ENCODE measurements at regions not wholly inside any gene's neighbourhood (a gene's known extent, or its start where the extent isn't known, plus 50 kb on each side); places are given as distances from the start of the nearest gene placed in this dataset.

GRCh38 chr14:22251090-22251489, 337.9 kb downstream of the DAD1 start:
- no peak overlapping the region for H3K9ac ChIP-seq (ENCODE audit: insufficient read depth, low read depth, low read length)
- TF ChIP-seq CENPX (CRISPR knock-in tag; IDR thresholded peaks at IDR 0.05) (no peak), ZBTB39 (CRISPR knock-in tag; IDR thresholded peaks at IDR 0.05) (no peak), SETDB1 (CRISPR knock-in tag; IDR thresholded peaks at IDR 0.05; ENCODE audit: borderline replicate concordance) (no peak), JUNB (CRISPR knock-in tag; IDR thresholded peaks at IDR 0.05; ENCODE audit: borderline replicate concordance) (no peak), FOXJ3 (CRISPR knock-in tag; IDR thresholded peaks at IDR 0.05; ENCODE audit: borderline replicate concordance) (no peak), ZNF260 (CRISPR knock-in tag; IDR thresholded peaks at IDR 0.05; ENCODE audit: borderline replicate concordance, low read depth) (no peak)
- ChIA-PET CTCF (ENCODE audit: low intra/inter-chr PET ratio, low total read pairs) (no interaction called here), POLR2A (no interaction called here)
- H3K4me2 ChIP-seq (ENCODE audit: low read depth, low read length): no peak overlapping the region
- no peak for ATAC-seq
- no peak overlapping the region for H3K27ac ChIP-seq (ENCODE audit: extremely low read length, insufficient read depth, low read length)
- WGBS (ENCODE audit: low lambda C conversion rate): 2% methylated on average over 1 of the region's 1 CpG
- no TSS peak for BruUV-seq (replicated peaks)
- no peak overlapping the region for H3K4me3 ChIP-seq (replicated peaks in 1 of 3; ENCODE audit: insufficient read depth in 1 of 3, low read depth in 2 of 3, low read length in 3 of 3)
- no peak overlapping the region for H2AFZ ChIP-seq (ENCODE audit: low read length)
- no peaks in the 10 kb centered on the region for H3K79me2 ChIP-seq (ENCODE audit: insufficient read depth, low read length)
- peaks cover 2 to 6% of the 10 kb centered on the region in 2 experiments; a peak in 2 of 5 replicates for H3K27me3 ChIP-seq (ENCODE audit: control insufficient read depth in 1 of 2, insufficient read depth in 2 of 2, low read length in 2 of 2)
- intact Hi-C loops (cut with micrococcal nuclease; ENCODE audit: unreplicated experiment) (no loop called here), in situ Hi-C loops (cut with HindIII; ENCODE audit: extremely low pct_ligation_motif_present, low pct_unique_long_range_greater_than_20kb) (no loop called here)
- no peaks in the 10 kb centered on the region for H4K20me1 ChIP-seq (ENCODE audit: insufficient read depth, low read length)
- DNase-seq (ENCODE audit: low spot score): no peak
- no peaks in the 10 kb centered on the region for H3K9me3 ChIP-seq (ENCODE audit: low read length)
- FAIRE-seq: no peak
- no peaks in the 10 kb centered on the region for H3K36me3 ChIP-seq (replicated peaks in 1 of 2; ENCODE audit: control insufficient read depth in 1 of 2, insufficient read depth in 2 of 2, low read length in 2 of 2)
- H3K4me1 ChIP-seq (ENCODE audit: insufficient read depth, low read length): no peaks in the 10 kb centered on the region

- no peak for FAIRE-seq
- Histone ChIP-seq H3K27ac (ENCODE audit: extremely low read length, insufficient read depth, low read length) (no peak overlapping the region), H3K4me3 (replicated peaks in 1 of 3; ENCODE audit: insufficient read depth in 1 of 3, low read depth in 2 of 3, low read length in 3 of 3) (no peak overlapping the region), H3K9me3 (ENCODE audit: low read length) (no peaks in the 10 kb centered on the region), H3K79me2 (ENCODE audit: insufficient read depth, low read length) (no peaks in the 10 kb centered on the region), H3K4me2 (ENCODE audit: low read depth, low read length) (no peak overlapping the region), H3K4me1 (ENCODE audit: insufficient read depth, low read length) (no peaks in the 10 kb centered on the region), H3K27me3 (ENCODE audit: control insufficient read depth in 1 of 2, insufficient read depth in 2 of 2, low read length in 2 of 2) (peaks cover 2 to 6% of the 10 kb centered on the region in 2 experiments; a peak in 2 of 5 replicates), H3K9ac (ENCODE audit: insufficient read depth, low read depth, low read length) (no peak overlapping the region), H3K36me3 (replicated peaks in 1 of 2; ENCODE audit: control insufficient read depth in 1 of 2, insufficient read depth in 2 of 2, low read length in 2 of 2) (no peaks in the 10 kb centered on the region), H4K20me1 (ENCODE audit: insufficient read depth, low read length) (no peaks in the 10 kb centered on the region), H2AFZ (ENCODE audit: low read length) (no peak overlapping the region)
- ChIA-PET CTCF (ENCODE audit: low intra/inter-chr PET ratio, low total read pairs) (no interaction called here), POLR2A (no interaction called here)
- BruUV-seq (replicated peaks): no TSS peak
- TF ChIP-seq ZBTB1 (CRISPR knock-in tag; IDR thresholded peaks at IDR 0.05; ENCODE audit: borderline replicate concordance): no peak
- no peak for TF ChIP-seq ZMAT3 (CRISPR knock-in tag; conservative IDR thresholded peaks at IDR 0.05)
- TF ChIP-seq ZNF282 (IDR thresholded peaks at IDR 0.05; ENCODE audit: partially characterized antibody): no peak
- TF ChIP-seq ZFP36L2 (CRISPR knock-in tag; IDR thresholded peaks at IDR 0.05): no peak
- no peak for TF ChIP-seq HDAC1 (CRISPR knock-in tag; IDR thresholded peaks at IDR 0.05)
- TF ChIP-seq SMC3 (IDR thresholded peaks at IDR 0.05; ENCODE audit: low read length): no peak
- no peak for TF ChIP-seq SOX13 (IDR thresholded peaks at IDR 0.05)
- no peak for TF ChIP-seq SOX13 (CRISPR knock-in tag; conservative IDR thresholded peaks at IDR 0.05 in 1 of 2, IDR thresholded peaks at IDR 0.05 in 1 of 2)
- no peak for TF ChIP-seq MYNN (CRISPR knock-in tag; IDR thresholded peaks at IDR 0.05; ENCODE audit: low read depth)
- no peak for TF ChIP-seq ZNF30 (CRISPR knock-in tag; IDR thresholded peaks at IDR 0.05)
- ATAC-seq: no peak
- WGBS (ENCODE audit: low lambda C conversion rate): 14% methylated on average over 4 of the region's 4 CpGs
- DNase-seq (ENCODE audit: low spot score): no peak
- intact Hi-C loops (cut with micrococcal nuclease; ENCODE audit: unreplicated experiment): no loop called here
- in situ Hi-C loops (cut with HindIII; ENCODE audit: extremely low pct_ligation_motif_present, low pct_unique_long_range_greater_than_20kb): no loop called here
Observed at GRCh38 chr14:22249770-22250169, 339.3 kb downstream of the DAD1 start.

All from HepG2 (cell line).